ENCODE measurements at regions not wholly inside any gene's neighbourhood (a gene's known extent, or its start where the extent isn't known, plus 50 kb on each side); places are given as distances from the start of the nearest gene placed in this dataset.

GRCh38 chr4:95715830-95716229 lies 124.1 kb upstream of the PDHA2 start:
- no peak for TF ChIP-seq CTCF (IDR thresholded peaks at IDR 0.05; ENCODE audit: poor library complexity)
- TF ChIP-seq EZH2phosphoT487 (IDR thresholded peaks at IDR 0.05; ENCODE audit: low read depth, severe bottlenecking, unreplicated experiment), result no peak
